Loucy (cell line): ENCODE measurements at regions not wholly inside any gene's neighbourhood (a gene's known extent, or its start where the extent isn't known, plus 50 kb on each side); places are given as distances from the start of the nearest gene placed in this dataset.

ENCODE experiments used
- EZH2phosphoT487 ChIP-seq: fragments of 200-600 bp; IDR thresholded peaks from 2 replicates; pipeline ENCODE4 v1.6.1; 2018; ENCODE audit warnings: antibody characterized with exemption, mild to moderate bottlenecking, moderate library complexity, borderline replicate concordance
- TF ChIP-seq, protein P1 (sequence below): fragments of 200-600 bp; sonication (generic); conservative IDR thresholded peaks from 2 replicates; pipeline ENCODE4 v1.5.1; 2014; ENCODE audit warnings: mild to moderate bottlenecking, antibody characterized with exemption, low read length

DNA sequence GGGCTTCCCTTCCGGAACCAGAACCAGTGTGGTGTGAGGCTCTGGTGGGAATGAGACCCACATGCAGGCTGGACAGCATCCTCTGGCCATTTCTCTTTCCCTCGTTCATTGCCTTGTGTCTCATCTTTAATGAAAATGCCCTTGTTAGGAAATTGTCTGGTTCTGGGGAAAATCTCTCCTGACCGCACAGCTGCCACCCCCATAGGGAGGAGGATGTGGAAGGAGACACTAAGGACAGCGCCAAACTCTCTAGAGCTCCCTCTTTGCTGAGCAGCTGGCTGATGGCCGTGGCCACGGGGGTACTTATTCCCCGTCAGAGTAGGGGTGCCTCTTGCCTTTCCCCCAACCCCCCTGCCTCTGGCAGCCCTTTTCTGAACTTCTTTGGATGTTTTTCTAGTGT is 297.6 kb upstream of the C2CD4B start:
- TF ChIP-seq, protein P1, sequence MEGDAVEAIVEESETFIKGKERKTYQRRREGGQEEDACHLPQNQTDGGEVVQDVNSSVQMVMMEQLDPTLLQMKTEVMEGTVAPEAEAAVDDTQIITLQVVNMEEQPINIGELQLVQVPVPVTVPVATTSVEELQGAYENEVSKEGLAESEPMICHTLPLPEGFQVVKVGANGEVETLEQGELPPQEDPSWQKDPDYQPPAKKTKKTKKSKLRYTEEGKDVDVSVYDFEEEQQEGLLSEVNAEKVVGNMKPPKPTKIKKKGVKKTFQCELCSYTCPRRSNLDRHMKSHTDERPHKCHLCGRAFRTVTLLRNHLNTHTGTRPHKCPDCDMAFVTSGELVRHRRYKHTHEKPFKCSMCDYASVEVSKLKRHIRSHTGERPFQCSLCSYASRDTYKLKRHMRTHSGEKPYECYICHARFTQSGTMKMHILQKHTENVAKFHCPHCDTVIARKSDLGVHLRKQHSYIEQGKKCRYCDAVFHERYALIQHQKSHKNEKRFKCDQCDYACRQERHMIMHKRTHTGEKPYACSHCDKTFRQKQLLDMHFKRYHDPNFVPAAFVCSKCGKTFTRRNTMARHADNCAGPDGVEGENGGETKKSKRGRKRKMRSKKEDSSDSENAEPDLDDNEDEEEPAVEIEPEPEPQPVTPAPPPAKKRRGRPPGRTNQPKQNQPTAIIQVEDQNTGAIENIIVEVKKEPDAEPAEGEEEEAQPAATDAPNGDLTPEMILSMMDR, result no peak
- TF ChIP-seq EZH2phosphoT487, result no peak
